ENCODE measurements at regions not wholly inside any gene's neighbourhood (a gene's known extent, or its start where the extent isn't known, plus 50 kb on each side); places are given as distances from the start of the nearest gene placed in this dataset.

- TF ChIP-seq CTCF (IDR thresholded peaks at IDR 0.05; ENCODE audit: low read length, missing control alignments) = no peak
- no peak for DNase-seq (ENCODE audit: low read depth)
- no peak overlapping the region for H3K4me3 ChIP-seq (replicated peaks; ENCODE audit: low read depth, low read length)
These were observed 186.5 kb upstream of the SLC7A11 start for GRCh38 chr4:138428611-138429010.

GRCh38 chr4:138426786-138427185 is 184.6 kb upstream of the SLC7A11 start:
- no peak overlapping the region for H3K4me3 ChIP-seq (replicated peaks; ENCODE audit: low read depth, low read length)
- DNase-seq (ENCODE audit: low read depth) = no peak
- no peak for TF ChIP-seq CTCF (IDR thresholded peaks at IDR 0.05; ENCODE audit: low read length, missing control alignments)

- no peak overlapping the region for H3K4me3 ChIP-seq (replicated peaks; ENCODE audit: low read depth, low read length)
- TF ChIP-seq CTCF (IDR thresholded peaks at IDR 0.05; ENCODE audit: low read length, missing control alignments) = no peak
- no peak for DNase-seq (ENCODE audit: low read depth)
These were observed 178.3 kb upstream of the SLC7A11 start for GRCh38 chr4:138420471-138420870.

- no peak for DNase-seq (ENCODE audit: low read depth)
- no peak overlapping the region for H3K4me3 ChIP-seq (replicated peaks; ENCODE audit: low read depth, low read length)
- no peak for TF ChIP-seq CTCF (IDR thresholded peaks at IDR 0.05; ENCODE audit: low read length, missing control alignments)
These were observed 172.1 kb upstream of the SLC7A11 start for GRCh38 chr4:138414202-138414601.

GRCh38 chr4:138413273-138413672 is 171.1 kb upstream of the SLC7A11 start:
- TF ChIP-seq CTCF (IDR thresholded peaks at IDR 0.05; ENCODE audit: low read length, missing control alignments) = no peak
- no peak for DNase-seq (ENCODE audit: low read depth)
- no peak overlapping the region for H3K4me3 ChIP-seq (replicated peaks; ENCODE audit: low read depth, low read length)

- DNase-seq (ENCODE audit: low read depth) = no peak
- H3K4me3 ChIP-seq (replicated peaks; ENCODE audit: low read depth, low read length) = no peak overlapping the region
- no peak for TF ChIP-seq CTCF (IDR thresholded peaks at IDR 0.05; ENCODE audit: low read length, missing control alignments)
These were observed 170.7 kb upstream of the SLC7A11 start for GRCh38 chr4:138412847-138413246.

- no peak overlapping the region for H3K4me3 ChIP-seq (replicated peaks; ENCODE audit: low read depth, low read length)
- no peak for DNase-seq (ENCODE audit: low read depth)
- no peak for TF ChIP-seq CTCF (IDR thresholded peaks at IDR 0.05; ENCODE audit: low read length, missing control alignments)
These were observed 168.1 kb upstream of the SLC7A11 start for GRCh38 chr4:138410266-138410665.

Data from fibroblast of pulmonary artery (primary cell).